ENCODE measurements at regions not wholly inside any gene's neighbourhood (a gene's known extent, or its start where the extent isn't known, plus 50 kb on each side); places are given as distances from the start of the nearest gene placed in this dataset.

DNA sequence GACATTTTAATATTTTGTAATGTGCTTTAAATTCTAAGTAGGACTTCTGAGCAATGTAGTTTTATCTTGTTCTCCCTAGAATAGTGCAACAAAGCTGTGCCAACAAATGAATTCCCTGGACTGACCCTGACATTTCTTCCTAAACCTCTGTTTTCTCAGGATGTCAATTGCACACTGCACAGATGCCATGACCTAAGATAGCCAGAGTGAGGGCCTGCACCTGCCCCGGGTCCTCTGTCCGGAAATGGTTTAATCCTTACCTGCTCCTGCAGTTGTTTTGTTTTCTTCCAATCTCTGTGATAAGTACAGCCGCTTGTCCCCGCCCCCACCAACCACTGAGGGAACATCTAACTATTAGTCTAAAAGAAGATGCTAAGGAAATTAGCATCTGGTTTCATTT is 831.5 kb downstream of the GALC start:
- TF ChIP-seq, protein P1, sequence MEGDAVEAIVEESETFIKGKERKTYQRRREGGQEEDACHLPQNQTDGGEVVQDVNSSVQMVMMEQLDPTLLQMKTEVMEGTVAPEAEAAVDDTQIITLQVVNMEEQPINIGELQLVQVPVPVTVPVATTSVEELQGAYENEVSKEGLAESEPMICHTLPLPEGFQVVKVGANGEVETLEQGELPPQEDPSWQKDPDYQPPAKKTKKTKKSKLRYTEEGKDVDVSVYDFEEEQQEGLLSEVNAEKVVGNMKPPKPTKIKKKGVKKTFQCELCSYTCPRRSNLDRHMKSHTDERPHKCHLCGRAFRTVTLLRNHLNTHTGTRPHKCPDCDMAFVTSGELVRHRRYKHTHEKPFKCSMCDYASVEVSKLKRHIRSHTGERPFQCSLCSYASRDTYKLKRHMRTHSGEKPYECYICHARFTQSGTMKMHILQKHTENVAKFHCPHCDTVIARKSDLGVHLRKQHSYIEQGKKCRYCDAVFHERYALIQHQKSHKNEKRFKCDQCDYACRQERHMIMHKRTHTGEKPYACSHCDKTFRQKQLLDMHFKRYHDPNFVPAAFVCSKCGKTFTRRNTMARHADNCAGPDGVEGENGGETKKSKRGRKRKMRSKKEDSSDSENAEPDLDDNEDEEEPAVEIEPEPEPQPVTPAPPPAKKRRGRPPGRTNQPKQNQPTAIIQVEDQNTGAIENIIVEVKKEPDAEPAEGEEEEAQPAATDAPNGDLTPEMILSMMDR (conservative IDR thresholded peaks at IDR 0.05): no peak
- TF ChIP-seq ZFX (IDR thresholded peaks at IDR 0.05): no peak

Data from C4-2B (cell line).